ENCODE measurements at regions not wholly inside any gene's neighbourhood (a gene's known extent, or its start where the extent isn't known, plus 50 kb on each side); places are given as distances from the start of the nearest gene placed in this dataset.

- TF ChIP-seq EZH2 (IDR thresholded peaks at IDR 0.05; ENCODE audit: low read depth) (no peak), CTCF (conservative IDR thresholded peaks at IDR 0.05) (no peak)
- BruUV-seq (replicated peaks), result no TSS peak
- no peaks in the 10 kb centered on the region for H3K9me3 ChIP-seq (ENCODE audit: insufficient read depth, low read depth)
- H3K9me2 ChIP-seq (ENCODE audit: insufficient read depth), result no peaks in the 10 kb centered on the region
- H3F3A ChIP-seq (ENCODE audit: insufficient read depth, low read depth), result no peaks in the 10 kb centered on the region
- no peaks in the 10 kb centered on the region for H3K79me2 ChIP-seq (ENCODE audit: low read depth)
- intact Hi-C loops (cut with micrococcal nuclease; ENCODE audit: unreplicated experiment), result no loop called here
- no peaks in the 10 kb centered on the region for H3K27me3 ChIP-seq (ENCODE audit: insufficient read depth, low read depth)
- CTCF ChIA-PET, result no interaction called here
- no peak overlapping the region; the same call in 1 of the 2 replicates for H2AFZ ChIP-seq
- H3K4me2 ChIP-seq, result no peak overlapping the region
- H4K20me1 ChIP-seq (ENCODE audit: insufficient read depth), result no peaks in the 10 kb centered on the region
- H3K27ac ChIP-seq, result no peak overlapping the region
- POLR2A ChIA-PET (ENCODE audit: unreplicated experiment), result interaction anchor here (0.6 kb wide), 1 partner anchor 177 kb away, joined by 10 read pairs; no protein-coding TSS in a partner anchor
- no peaks in the 10 kb centered on the region for H3K4me1 ChIP-seq (replicated peaks; ENCODE audit: insufficient read depth)
- DNase-seq, result no peak
- H3K36me3 ChIP-seq (ENCODE audit: low read depth), result no peaks in the 10 kb centered on the region
- H3K4me3 ChIP-seq, result no peak overlapping the region
These were observed 640.1 kb upstream of the MBL2 start for GRCh38 chr10:53412651-53413050.

GRCh38 chr10:53406532-53406931 lies 633.9 kb upstream of the MBL2 start:
- Histone ChIP-seq H3K27me3 (ENCODE audit: insufficient read depth, low read depth) (no peaks in the 10 kb centered on the region), H2AFZ (no peak overlapping the region), H3K4me1 (replicated peaks; ENCODE audit: insufficient read depth) (no peaks in the 10 kb centered on the region), H3K9me2 (ENCODE audit: insufficient read depth) (no peaks in the 10 kb centered on the region), H3K36me3 (ENCODE audit: low read depth) (no peaks in the 10 kb centered on the region), H4K20me1 (ENCODE audit: insufficient read depth) (no peaks in the 10 kb centered on the region), H3K4me2 (no peak overlapping the region), H3K27ac (no peak overlapping the region), H3K9me3 (ENCODE audit: insufficient read depth, low read depth) (no peaks in the 10 kb centered on the region), H3K4me3 (no peak overlapping the region), H3K79me2 (ENCODE audit: low read depth) (no peaks in the 10 kb centered on the region), H3F3A (ENCODE audit: insufficient read depth, low read depth) (no peaks in the 10 kb centered on the region)
- CTCF ChIA-PET, result no interaction called here
- BruUV-seq (replicated peaks), result no TSS peak
- TF ChIP-seq EZH2 (IDR thresholded peaks at IDR 0.05; ENCODE audit: low read depth) (no peak), CTCF (conservative IDR thresholded peaks at IDR 0.05) (no peak)
- DNase-seq, result no peak
- POLR2A ChIA-PET (ENCODE audit: unreplicated experiment), result no interaction called here
- intact Hi-C loops (cut with micrococcal nuclease; ENCODE audit: unreplicated experiment), result loop anchor here (10.0 kb wide), 1 partner anchor 592 kb away; no protein-coding TSS in a partner anchor

DNA sequence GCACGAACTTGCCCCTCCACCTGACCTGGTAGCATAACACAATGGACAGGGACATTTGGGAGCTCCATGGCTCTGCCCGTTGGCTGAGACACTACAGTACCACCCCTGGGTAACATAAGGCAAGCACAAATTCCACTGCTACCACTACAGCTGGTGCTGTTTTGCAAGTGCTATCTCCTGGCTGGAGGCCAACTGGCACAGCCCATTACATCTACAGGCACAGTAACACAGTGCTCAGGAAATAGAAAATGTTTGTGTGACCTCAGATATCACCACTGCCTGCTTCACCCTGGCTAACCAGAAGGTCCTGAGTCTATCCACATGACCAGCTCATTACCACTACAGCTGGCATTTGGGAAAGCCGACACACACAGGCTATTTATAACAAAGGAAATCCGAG lies 631.1 kb upstream of the MBL2 start:
- Histone ChIP-seq H3K36me3 (ENCODE audit: low read depth) (no peaks in the 10 kb centered on the region), H3K79me2 (ENCODE audit: low read depth) (no peaks in the 10 kb centered on the region), H2AFZ (no peak overlapping the region), H3K27me3 (ENCODE audit: insufficient read depth, low read depth) (no peaks in the 10 kb centered on the region), H3K4me3 (no peak overlapping the region), H3K9me3 (ENCODE audit: insufficient read depth, low read depth) (no peaks in the 10 kb centered on the region), H4K20me1 (ENCODE audit: insufficient read depth) (no peaks in the 10 kb centered on the region), H3K4me2 (no peak overlapping the region), H3K4me1 (replicated peaks; ENCODE audit: insufficient read depth) (no peaks in the 10 kb centered on the region), H3K9me2 (ENCODE audit: insufficient read depth) (no peaks in the 10 kb centered on the region), H3K27ac (no peak overlapping the region), H3F3A (ENCODE audit: insufficient read depth, low read depth) (no peaks in the 10 kb centered on the region)
- DNase-seq, result peak in 1 of 2 experiments; percentile 50
- TF ChIP-seq EZH2 (IDR thresholded peaks at IDR 0.05; ENCODE audit: low read depth) (no peak), CTCF (conservative IDR thresholded peaks at IDR 0.05) (no peak)
- no TSS peak for BruUV-seq (replicated peaks)
- ChIA-PET POLR2A (ENCODE audit: unreplicated experiment) (interaction anchor here (0.5 kb wide), 1 partner anchor 11 kb away, joined by 5 read pairs; no protein-coding TSS in a partner anchor), CTCF (interaction anchor here (1.0 kb wide), 1 partner anchor 147 kb away, joined by 4 read pairs; no protein-coding TSS in a partner anchor)
- intact Hi-C loops (cut with micrococcal nuclease; ENCODE audit: unreplicated experiment), result loop anchor here (10.0 kb wide), 1 partner anchor 589 kb away; no protein-coding TSS in a partner anchor
